IPS DF 19.7 (cell line): ENCODE measurements at regions not wholly inside any gene's neighbourhood (a gene's known extent, or its start where the extent isn't known, plus 50 kb on each side); places are given as distances from the start of the nearest gene placed in this dataset.
"Not testable (repeated sequence)": the region's sequence is repeated elsewhere in the genome, so short reads cannot be mapped to it uniquely, and the experiment has no call there.

Source experiments
- DNase-seq: peaks from one replicate; pipeline ENCODE4 v3.0.0-alpha.2; 2013; ENCODE audit warnings: low read depth, low spot score

- no peak for DNase-seq
Observed at GRCh38 chr5:158519433-158520021, 580.2 kb downstream of the EBF1 start.

- no peak for DNase-seq
Observed at GRCh38 chr5:158516521-158516920, 583.2 kb downstream of the EBF1 start.

DNA sequence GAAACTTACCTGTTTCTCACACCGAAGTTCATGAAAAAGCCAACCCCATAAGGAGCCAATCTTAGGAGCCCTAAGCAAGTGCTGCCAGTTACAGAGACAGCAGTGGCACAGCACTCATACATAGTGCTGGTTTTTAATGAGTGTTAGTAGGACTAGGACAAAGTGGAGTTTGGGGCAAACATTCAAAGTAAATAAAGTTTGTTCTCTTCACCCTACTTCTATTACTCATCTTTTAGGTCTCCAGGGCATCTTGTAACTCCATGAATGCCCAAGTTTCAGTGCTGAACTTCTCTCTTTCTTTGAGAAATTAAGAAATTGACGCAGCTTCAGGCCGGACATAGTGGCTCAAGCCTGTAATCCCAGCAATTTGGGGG is 584.7 kb downstream of the EBF1 start:
- no peak for DNase-seq

- no peak for DNase-seq
Observed at GRCh38 chr5:158514319-158514985, 585.3 kb downstream of the EBF1 start.

DNA sequence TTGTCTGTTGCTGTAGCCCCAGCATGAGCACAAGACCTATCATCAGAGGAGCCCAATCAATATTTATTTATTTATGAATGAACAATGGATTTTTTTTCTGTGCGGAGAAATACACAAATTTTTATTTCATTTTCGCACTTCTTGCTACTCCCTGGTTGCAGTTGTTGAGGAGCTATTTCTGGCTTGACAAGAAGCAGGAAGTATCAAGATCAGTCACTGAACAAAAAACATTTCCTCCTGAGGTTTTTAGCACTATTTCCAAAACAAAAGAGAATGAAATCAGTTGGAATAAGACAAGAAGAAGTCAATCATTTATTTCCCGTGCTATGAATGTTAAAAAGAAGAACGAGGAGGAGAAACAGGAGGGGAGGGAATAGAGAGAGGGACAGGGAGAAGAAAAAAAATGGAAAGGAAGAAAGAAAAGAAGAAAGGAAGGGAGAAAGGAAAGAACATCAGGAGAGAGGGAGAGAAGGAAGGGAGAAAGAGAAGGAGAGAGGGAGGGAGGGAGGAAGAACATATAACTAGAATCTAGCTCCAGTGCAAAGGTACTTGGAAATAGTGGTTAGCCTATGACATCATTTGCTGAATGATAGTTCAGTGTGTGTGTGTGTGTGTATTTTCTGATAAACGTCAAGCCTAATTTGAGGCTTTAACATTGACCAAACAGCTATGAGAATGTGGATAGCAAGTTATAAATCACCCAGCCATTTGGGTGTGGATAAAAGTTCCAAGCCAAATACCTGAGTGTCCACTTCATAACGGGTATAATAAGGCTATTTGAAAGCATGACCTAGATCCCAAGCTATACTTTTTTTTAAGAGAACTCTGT is 586.0 kb downstream of the EBF1 start:
- no peak for DNase-seq

DNA sequence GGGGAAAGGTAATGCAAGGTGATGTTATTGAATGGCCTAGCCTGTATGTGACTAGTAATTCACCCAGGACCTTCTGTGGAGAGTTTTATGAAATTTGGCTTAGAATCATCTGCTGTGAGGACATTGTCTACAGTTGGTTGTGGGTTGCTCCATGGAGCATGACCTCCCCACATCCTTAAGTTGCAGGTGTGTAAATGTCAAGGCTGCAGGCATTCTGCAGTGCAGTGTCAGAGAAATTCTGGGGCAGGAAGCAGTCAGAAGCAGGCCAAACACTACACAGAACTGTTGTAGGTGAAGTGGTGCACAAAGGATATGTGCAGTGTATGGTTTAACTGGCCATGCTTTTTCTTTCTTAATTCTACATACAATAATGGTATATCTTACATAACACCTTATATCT is 588.3 kb downstream of the EBF1 start:
- no peak for DNase-seq

DNA sequence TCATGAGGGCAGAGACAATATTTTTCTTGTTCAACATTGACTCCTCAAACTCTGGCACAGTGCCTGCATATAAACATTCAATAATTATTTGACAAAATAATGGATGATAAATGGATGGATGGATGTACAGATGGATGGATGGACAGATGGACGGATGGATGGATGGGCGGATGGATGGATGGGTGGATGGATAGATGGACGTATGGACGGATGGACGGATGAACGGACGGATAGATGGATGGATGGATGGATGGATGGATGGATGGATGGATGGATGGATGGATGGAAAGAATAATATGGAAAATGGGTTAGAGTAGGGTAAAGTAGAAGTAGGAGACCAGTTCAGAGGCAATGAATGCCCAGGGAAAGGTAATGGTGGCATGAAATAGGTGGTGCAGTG is 589.2 kb downstream of the EBF1 start:
- DNase-seq = no peak

GRCh38 chr5:158506648-158507047 is 593.1 kb downstream of the EBF1 start:
- no peak for DNase-seq

- DNase-seq = no peak
Observed at GRCh38 chr5:158502686-158503085, 597.0 kb downstream of the EBF1 start.

GRCh38 chr5:158499892-158500418 is 599.8 kb downstream of the EBF1 start:
- DNase-seq = no peak

- DNase-seq = no peak
Observed at GRCh38 chr5:158499075-158499891, 600.4 kb downstream of the EBF1 start.

DNA sequence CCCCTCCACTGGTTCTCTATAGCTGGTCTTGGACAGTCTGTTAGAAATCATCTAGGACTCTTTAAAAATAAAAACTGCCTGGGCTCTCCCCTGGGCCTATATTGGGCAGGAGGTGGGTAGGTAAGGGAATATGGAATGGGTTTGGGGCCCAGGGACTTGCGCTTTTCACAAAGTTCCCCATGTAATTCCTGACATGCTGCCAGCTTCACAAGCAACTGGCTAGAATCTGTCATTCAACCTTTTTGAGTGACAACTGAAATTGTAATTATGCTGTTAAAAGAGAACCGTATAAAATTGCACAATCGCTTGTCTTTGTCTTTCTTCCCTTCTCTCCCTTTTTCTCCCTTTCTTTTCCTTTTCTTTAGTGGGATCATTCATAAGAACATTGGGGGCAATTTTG is 603.1 kb downstream of the EBF1 start:
- no peak for DNase-seq

DNA sequence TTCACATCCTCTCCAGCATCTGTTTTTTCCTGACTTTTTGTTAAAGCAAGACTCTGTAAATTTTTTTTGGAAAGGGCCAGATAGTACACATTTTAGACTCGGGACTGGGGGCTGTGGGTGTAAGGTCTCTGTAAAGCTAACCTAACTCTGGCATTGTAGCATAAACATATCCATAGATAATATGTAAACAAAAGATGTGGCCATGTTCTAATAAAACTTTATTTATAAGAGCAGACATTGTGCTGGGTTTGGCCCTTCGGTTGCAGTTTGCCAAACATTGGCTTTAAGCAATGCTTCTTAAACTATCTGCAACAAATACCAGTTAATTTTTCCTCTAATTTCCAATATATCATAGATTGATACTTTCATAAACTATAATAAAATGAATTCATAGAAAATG is 605.2 kb downstream of the EBF1 start:
- DNase-seq = no peak

GRCh38 chr5:158494044-158494443 is 605.7 kb downstream of the EBF1 start:
- DNase-seq = not testable (repeated sequence)

DNA sequence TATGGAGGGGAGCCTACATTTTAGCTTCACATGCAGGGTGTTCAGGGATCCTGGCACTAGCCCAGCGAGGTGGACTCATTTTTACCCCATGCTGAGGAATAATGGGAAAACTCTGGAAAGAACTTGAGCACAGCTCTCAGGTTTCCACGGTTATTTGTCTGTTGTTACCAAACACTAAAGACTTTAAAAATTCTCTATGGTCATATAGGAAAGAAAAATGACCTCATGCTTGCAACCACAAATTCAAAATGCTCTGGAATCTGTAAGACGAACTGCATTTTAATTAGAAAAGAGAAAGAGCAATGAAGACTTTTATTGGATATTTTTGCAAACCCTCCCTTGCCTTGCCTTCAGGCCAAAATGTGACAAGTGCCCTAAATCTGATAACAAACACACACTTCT is 606.9 kb downstream of the EBF1 start:
- DNase-seq = no peak

- no peak for DNase-seq
Observed at GRCh38 chr5:158492136-158492535, 607.6 kb downstream of the EBF1 start.

GRCh38 chr5:158487664-158488063 is 612.1 kb downstream of the EBF1 start:
- DNase-seq = no peak

- no peak for DNase-seq
Observed at GRCh38 chr5:158487156-158487555, 612.6 kb downstream of the EBF1 start.

GRCh38 chr5:158486566-158486965 is 613.1 kb downstream of the EBF1 start:
- DNase-seq = no peak

DNA sequence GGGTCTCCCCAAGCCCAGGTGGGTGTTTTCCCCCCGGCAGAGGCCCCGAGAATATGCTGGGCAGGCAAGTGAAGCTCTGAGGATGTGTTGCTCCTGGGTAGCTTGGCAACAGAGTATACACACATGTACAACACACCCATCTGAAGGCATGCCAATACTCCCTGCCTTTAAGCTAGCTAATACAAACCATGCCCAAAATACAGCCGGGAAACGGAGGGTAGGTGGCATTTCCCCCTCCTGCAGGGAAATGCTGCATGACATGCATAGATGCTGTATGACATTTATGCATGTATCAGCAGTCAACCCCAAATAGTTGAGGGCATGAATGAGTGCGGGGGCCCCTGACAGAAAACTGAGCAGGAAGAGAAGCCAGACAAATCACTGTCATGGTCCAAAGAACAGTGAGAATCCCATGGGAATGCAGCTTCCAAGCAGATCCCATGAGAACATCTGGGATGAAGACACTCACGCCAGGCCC is 614.1 kb downstream of the EBF1 start:
- no peak for DNase-seq

DNA sequence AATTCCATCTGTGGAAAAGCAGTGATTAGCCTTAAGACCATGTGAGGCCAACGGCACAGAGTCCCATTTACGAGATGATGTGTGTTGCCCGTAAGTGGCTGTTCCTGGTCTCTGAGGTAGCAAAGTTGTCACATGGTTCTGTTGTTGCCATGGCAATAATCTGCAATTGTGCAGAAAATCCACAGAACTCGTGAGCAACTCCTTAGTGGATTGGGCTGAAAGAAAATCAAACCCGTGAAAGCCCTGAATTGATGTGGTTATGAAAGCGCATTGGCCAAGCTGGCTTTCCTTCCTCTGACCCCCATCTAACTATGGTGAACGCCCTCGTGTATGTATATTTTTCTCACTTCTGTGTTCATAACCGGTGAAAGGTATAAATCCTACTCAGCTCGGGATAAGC is 614.7 kb downstream of the EBF1 start:
- DNase-seq = no peak

DNA sequence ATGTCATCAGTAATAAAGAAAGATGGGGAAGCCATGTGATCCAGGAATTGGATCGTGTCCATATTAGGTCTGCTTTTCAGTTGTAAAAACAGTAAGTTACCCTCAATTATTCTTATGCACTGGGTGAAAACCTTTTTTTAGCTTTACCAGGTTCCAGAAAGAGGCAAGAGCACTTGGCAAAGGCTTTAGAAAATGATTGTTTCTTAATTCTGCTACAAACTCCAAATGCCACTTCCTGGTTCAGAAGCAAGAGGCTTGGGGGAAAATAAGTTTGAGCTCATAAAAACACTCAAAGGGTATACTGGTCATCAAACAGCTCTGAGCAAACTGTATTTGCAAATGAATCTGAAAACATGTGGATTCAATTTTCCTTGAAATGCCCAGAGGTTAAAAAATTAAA is 615.6 kb downstream of the EBF1 start:
- no peak for DNase-seq
